Thyroid gland (tissue), 4 donors: ENCODE measurements at regions not wholly inside any gene's neighbourhood (a gene's known extent, or its start where the extent isn't known, plus 50 kb on each side); places are given as distances from the start of the nearest gene placed in this dataset.

ENCODE experiments used
- DNase-seq, 2 donors: peaks; one replicate each; pipeline ENCODE4 v3.0.0-alpha.2; 2019
- H3K27ac ChIP-seq, 3 donors: fragments of 200-600 bp; sonication (generic); 1 replicate in 2 of 3; 2 replicates in 1 of 3; pipeline ENCODE4 v1.5.1; 2016 to 2019; ENCODE audit warnings: mild to moderate bottlenecking in 1 of 3, moderate library complexity in 1 of 3
- H3K27me3 ChIP-seq: fragments of 200-600 bp; sonication (generic); one replicate; pipeline ENCODE4 v1.5.1; 2019
- H3K36me3 ChIP-seq, 2 donors: fragments of 200-600 bp; sonication (generic); one replicate each; pipeline ENCODE4 v1.5.1; 2016 to 2019
- H3K4me1 ChIP-seq, 2 donors: fragments of 200-600 bp; sonication (generic); one replicate each; pipeline ENCODE4 v1.5.1; 2017 to 2019
- H3K4me3 ChIP-seq, 3 donors: fragments of 200-600 bp; sonication (generic); replicated peaks in 1 of 3; 1 replicate in 2 of 3; 2 replicates in 1 of 3; pipeline ENCODE4 v1.5.1; 2016; ENCODE audit warnings: mild to moderate bottlenecking in 1 of 3
- H3K9me3 ChIP-seq: fragments of 200-600 bp; sonication (generic); one replicate; pipeline ENCODE4 v1.5.1; 2017
- POLR2A ChIP-seq, 2 donors: fragments of 450-650 bp; IDR thresholded peaks; one replicate each; pipeline ENCODE4 v1.6.1; 2017; ENCODE audit warnings: antibody characterized with exemption in 2 of 2, mild to moderate bottlenecking in 2 of 2, moderate library complexity in 1 of 2
- WGBS, 2 donors: methylation state at CpG; one replicate each; pipeline ENCODE4 v1.1.5; 2017; 5-methylcytosine and 5-hydroxymethylcytosine counted together
- intact Hi-C: fragments of 100-400 bp; cut with DNase I; formaldehyde crosslinking; loops from one replicate; pipeline ENCODE4 v1.15.1; 2023
- TF ChIP-seq, protein P1 (sequence below), 6 experiments: fragments of 200-600 bp in 3 of 6; fragments of 450-650 bp in 3 of 6; sonication (generic) in 3 of 6; IDR thresholded peaks; one replicate each; pipeline ENCODE4 v1.5.1; 2016 to 2019; ENCODE audit warnings: antibody characterized with exemption in 6 of 6, mild to moderate bottlenecking in 2 of 6, inconsistent platforms in 1 of 6, moderate library complexity in 1 of 6

GRCh38 chr10:44291091-44291490 is 93.8 kb downstream of the CXCL12 start:
- intact Hi-C loops: no loop called here
- Histone ChIP-seq H3K36me3 (no peaks in the 10 kb centered on the region), H3K27ac (no peak overlapping the region), H3K27me3 (no peaks in the 10 kb centered on the region), H3K4me1 (peaks cover 8 to 12% of the 10 kb centered on the region in 2 donors), H3K9me3 (no peaks in the 10 kb centered on the region), H3K4me3 (no peak overlapping the region)
- DNase-seq: no peak
- WGBS, 2 donors: 82 to 90% methylated on average over 1 of the region's 1 CpG
- TF ChIP-seq POLR2A (IDR thresholded peaks at IDR 0.05): no peak
- TF ChIP-seq, protein P1, sequence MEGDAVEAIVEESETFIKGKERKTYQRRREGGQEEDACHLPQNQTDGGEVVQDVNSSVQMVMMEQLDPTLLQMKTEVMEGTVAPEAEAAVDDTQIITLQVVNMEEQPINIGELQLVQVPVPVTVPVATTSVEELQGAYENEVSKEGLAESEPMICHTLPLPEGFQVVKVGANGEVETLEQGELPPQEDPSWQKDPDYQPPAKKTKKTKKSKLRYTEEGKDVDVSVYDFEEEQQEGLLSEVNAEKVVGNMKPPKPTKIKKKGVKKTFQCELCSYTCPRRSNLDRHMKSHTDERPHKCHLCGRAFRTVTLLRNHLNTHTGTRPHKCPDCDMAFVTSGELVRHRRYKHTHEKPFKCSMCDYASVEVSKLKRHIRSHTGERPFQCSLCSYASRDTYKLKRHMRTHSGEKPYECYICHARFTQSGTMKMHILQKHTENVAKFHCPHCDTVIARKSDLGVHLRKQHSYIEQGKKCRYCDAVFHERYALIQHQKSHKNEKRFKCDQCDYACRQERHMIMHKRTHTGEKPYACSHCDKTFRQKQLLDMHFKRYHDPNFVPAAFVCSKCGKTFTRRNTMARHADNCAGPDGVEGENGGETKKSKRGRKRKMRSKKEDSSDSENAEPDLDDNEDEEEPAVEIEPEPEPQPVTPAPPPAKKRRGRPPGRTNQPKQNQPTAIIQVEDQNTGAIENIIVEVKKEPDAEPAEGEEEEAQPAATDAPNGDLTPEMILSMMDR (IDR thresholded peaks at IDR 0.05): no peak

DNA sequence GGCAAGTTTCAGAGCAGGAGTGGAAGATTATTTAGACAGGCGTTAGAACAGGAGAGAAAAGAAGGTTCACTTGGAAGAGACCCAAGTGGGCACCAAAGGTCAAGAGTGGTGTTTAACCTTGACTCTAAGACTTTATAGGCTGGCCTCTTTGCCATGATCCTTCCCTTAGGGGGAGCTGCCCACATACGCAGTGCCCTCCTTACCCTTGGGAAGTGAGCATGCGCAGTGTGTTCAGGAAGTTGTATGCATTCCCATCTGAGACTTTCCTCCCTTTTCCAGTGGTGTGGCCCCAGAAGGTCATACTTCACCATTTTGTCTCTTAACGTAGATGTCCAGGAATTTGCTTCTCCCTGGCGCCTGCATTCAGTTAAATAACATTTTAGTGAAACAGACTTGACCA is 95.8 kb downstream of the CXCL12 start:
- Histone ChIP-seq H3K4me1 (peaks cover 8 to 9% of the 10 kb centered on the region in 2 donors), H3K27me3 (no peaks in the 10 kb centered on the region), H3K9me3 (no peaks in the 10 kb centered on the region), H3K27ac (no peak overlapping the region), H3K36me3 (no peaks in the 10 kb centered on the region), H3K4me3 (no peak overlapping the region)
- TF ChIP-seq, protein P1 (IDR thresholded peaks at IDR 0.05): no peak
- TF ChIP-seq POLR2A (IDR thresholded peaks at IDR 0.05): no peak
- WGBS, 2 donors: 92 to 93% methylated on average over 5 of the region's 5 CpGs
- no peak for DNase-seq
- intact Hi-C loops: no loop called here

DNA sequence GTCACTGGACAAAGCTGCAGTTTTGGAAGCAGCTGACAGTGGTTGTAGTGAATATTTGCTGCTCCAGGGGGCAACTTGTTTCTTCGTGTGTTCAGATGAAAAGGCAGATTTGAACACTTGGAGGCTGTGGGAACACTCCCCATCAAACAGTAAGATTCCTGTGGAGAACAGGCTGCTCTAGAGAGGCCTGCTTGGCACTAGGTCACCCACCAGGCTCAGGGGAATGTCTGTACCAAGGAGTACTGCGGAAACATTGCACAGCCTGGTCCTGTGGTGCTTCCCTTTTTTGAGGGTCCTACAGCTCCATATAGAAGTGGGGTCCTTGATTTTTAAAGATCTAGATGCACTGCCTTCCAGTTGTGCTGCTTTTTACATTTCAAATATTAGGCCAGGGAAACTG is 97.5 kb downstream of the CXCL12 start:
- Histone ChIP-seq H3K9me3 (no peaks in the 10 kb centered on the region), H3K36me3 (no peaks in the 10 kb centered on the region), H3K27ac (no peak overlapping the region), H3K27me3 (no peaks in the 10 kb centered on the region), H3K4me1 (no peaks in the 10 kb centered on the region), H3K4me3 (no peak overlapping the region)
- WGBS, 2 donors: 78 to 90% methylated on average over 2 of the region's 2 CpGs
- no peak for DNase-seq
- intact Hi-C loops: no loop called here
- TF ChIP-seq, protein P1 (IDR thresholded peaks at IDR 0.05): no peak
- TF ChIP-seq POLR2A (IDR thresholded peaks at IDR 0.05): no peak

DNA sequence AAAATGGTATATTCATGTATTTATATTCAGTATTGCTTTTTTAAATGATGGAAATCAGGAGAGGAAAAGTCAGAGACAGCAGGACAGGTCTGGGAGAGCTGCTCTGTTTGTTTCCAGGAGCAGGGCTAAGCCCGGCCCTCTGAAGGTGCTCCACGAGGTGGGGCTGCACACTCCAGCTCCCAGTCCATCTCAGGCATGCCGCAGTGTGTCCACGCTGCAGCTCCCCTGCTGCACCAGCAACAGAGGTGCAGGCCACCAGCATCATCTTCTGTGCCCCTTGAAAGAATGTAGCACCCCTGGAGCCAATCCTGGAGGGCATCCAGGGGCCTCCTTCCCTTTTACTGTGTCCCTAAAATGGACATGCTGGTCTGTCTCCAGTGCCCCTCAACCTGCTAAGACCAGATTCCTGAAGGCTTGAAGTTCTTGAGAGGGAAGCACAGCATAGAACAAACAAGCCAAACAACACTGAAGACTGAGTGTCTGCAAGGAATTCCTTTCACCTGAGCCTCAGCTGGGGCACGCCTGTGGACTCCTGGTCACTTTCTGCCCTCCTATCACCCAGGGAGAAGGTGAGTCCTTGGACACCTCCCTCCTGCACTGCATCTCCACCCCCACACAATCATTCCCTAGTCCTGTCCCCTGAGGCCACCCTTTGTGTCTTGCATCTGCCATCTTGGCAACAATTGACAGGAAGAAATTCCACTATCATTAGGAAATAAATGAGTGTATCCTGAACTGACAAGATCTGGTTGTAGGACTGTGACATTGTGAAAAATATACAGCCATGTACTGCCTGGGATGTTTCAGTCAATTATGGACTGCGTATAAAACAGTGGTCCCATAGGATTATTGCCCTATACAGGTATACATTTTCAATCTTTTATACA is 100.5 kb downstream of the CXCL12 start:
- Histone ChIP-seq H3K27ac (no peak overlapping the region), H3K36me3 (no peaks in the 10 kb centered on the region), H3K4me1 (no peaks in the 10 kb centered on the region), H3K4me3 (no peak overlapping the region), H3K27me3 (no peaks in the 10 kb centered on the region), H3K9me3 (no peaks in the 10 kb centered on the region)
- no peak for DNase-seq
- intact Hi-C loops: no loop called here
- TF ChIP-seq POLR2A (IDR thresholded peaks at IDR 0.05): no peak
- TF ChIP-seq, protein P1 (IDR thresholded peaks at IDR 0.05): peak in 1 of 6 experiments; percentile 22
- 42 to 65% methylated on average over 5 to 6 of the region's 6 CpGs for WGBS, 2 donors

- Histone ChIP-seq H3K27me3 (no peaks in the 10 kb centered on the region), H3K9me3 (no peaks in the 10 kb centered on the region)
- WGBS, 2 donors: 82 to 92% methylated on average over 5 of the region's 5 CpGs
These were observed 102.1 kb downstream of the CXCL12 start for GRCh38 chr10:44282626-44283300.

More at GRCh38 chr10:44282626-44283300, 102.1 kb downstream of the CXCL12 start:
- TF ChIP-seq POLR2A (IDR thresholded peaks at IDR 0.05): no peak
- TF ChIP-seq, protein P1 (IDR thresholded peaks at IDR 0.05): no peak
- no peak for DNase-seq
- H3K4me3 ChIP-seq: no peak overlapping the region
- H3K4me1 ChIP-seq: no peaks in the 10 kb centered on the region
- no peak overlapping the region for H3K27ac ChIP-seq
- intact Hi-C loops: no loop called here
- no peaks in the 10 kb centered on the region for H3K36me3 ChIP-seq
